GM21737 (cell line): ENCODE measurements at regions not wholly inside any gene's neighbourhood (a gene's known extent, or its start where the extent isn't known, plus 50 kb on each side); places are given as distances from the start of the nearest gene placed in this dataset.

Source experiments
- ATAC-seq: cut with Tn5 transposase; IDR thresholded peaks from one replicate; pipeline ENCODE4 v1.9.1; 2021; ENCODE audit warnings: mild to moderate bottlenecking, moderate library complexity; ENCODE audit not compliant: unreplicated experiment

DNA sequence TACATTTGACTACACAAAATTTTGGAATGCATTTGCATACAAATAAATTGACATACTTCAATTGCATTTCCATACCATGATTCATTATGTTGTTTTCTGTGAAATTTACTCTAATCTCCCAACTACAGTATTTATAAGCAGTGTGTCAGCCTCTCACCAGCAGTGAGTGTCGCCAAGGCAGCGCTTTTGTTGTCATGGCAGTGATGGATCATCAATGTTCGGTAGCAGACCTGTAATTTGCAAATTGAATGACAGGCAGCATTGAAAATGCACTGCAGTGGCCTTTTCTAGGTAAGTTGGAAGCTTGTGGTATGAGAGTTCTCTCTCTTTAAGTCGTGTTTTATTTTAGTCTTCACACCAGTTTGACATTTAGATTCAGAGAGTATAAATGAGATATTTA is 534.1 kb downstream of the PCDH17 start:
- no peak for ATAC-seq

DNA sequence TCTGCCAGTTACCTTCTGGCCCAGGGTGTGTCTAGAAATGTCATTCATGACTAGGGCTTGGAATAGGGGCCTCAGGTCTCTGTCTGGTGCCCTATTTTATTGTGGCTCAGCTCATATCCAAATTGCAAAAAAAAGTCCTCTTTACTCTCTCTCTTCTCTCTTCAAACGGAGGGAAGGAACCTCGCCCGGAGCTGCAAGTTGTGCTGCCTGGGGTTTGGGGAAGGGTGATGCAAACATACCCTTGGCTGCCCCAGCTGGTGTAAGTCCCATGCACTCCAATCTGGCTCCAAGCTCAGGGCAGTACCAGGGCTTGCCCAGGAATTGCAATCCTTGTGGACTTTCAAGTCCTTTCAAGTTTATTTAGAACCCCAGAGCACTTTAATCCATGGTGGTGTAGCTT is 549.6 kb downstream of the PCDH17 start:
- ATAC-seq = no peak

DNA sequence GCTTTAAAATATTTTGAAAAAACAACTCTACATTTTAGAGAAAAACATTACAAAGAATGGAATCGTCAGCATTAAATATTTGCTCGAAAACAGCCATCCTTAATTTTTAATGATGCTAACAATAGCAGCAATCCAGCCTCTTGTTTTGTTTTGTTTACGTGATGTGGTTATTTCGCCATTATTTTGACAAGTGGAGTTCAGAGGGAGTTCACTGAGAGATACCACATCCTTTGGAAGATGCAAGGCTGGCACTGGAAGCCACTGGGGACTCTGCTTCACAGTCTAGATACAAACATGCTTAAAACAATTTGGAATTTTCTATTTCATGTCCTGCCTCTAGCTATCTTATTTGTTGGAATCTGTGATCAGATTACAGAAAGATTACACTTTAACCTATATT is 556.3 kb downstream of the PCDH17 start:
- ATAC-seq = no peak

DNA sequence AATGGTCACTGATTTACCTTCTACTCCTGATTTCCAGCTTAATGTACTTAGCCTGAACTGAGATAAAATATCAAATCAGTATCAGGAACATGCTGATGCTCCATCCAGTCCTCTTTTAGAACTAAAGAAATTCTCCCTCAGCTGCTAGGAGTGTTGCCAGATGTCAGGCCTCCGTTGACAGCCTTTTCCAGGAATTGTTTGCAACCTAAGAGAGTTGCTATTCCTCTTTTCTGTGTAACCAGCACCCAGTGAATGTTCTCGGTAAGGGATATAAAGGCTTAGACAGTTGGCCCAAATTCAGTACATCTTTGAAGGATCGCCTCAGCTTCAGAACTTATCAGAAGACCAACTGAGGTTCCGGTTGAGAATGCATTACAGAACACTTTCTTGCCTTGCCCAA is 559.0 kb downstream of the PCDH17 start:
- ATAC-seq = no peak

DNA sequence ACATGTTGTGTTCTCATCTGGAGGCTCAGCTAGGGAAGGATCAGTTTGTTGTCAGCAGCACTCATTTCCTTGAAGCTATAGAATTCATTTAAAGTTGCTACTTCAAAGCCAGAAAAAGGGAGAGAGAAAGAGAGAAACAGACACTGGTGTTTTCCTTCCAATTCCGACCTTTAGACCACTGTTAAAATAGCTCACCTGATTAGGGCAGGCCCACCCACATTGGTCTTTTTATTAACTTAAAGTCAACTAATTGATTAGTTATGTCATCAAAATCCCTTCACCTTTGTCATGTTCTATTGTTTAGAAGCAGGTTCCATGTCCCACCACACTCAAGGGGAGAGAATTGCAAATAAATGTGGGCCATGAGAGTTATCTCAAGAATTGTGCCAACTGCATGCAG is 560.2 kb downstream of the PCDH17 start:
- no peak for ATAC-seq

DNA sequence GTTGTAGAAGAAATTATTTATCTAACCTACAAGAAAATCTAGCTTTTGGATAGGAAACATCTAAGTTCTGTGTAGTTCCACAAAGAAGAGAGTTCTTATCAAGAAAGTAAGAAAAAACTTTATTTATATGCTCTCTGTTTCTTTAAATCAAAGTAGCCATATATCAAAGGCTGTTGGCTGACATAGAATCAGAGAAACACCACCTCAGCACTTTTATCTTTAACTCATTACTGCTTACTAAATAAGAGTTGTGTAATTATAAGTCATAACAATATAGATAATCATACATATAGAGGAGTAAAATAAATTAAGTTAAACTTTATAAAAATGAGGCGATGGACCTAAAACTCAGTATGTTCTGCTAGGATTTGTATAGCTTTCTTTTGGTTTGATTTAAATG is 570.6 kb downstream of the PCDH17 start:
- no peak for ATAC-seq

DNA sequence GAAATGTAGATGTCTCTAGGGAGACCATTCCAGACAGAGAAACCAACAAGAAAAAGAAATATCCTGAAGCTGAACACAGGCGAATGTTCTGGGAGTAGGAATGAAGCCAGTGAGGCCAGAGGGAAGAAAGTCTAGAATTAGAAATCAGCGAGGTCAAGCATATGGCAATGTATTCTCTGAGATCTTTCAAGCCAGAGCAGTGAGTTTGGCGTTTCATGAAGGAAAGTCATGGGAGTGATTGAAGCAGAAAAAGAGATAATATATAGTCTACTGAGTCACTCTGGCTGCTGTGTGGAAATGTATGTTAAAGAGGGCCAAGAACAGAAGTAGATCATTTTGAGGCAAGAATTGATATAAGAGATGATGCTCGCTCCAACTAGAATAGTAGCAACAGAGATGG is 576.0 kb downstream of the PCDH17 start:
- ATAC-seq = no peak

DNA sequence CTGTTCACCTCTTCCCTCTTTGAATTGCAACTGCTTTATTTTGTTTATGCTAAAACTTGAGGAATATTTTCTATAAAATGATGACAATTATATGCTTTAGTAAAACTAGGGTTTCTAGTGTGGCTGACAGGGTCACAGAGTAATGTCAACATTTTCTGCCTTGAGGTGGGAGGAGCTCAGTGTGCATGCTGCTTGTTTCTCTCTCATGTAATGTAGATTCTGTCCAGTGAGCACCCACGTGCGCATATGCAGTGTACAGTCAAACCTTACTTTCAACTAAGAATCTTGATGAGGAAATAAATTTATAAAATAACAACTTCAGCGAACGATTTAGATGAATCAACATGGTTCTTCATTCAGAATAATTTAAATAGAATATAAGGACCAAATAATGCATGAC is 603.9 kb downstream of the PCDH17 start:
- ATAC-seq = no peak

DNA sequence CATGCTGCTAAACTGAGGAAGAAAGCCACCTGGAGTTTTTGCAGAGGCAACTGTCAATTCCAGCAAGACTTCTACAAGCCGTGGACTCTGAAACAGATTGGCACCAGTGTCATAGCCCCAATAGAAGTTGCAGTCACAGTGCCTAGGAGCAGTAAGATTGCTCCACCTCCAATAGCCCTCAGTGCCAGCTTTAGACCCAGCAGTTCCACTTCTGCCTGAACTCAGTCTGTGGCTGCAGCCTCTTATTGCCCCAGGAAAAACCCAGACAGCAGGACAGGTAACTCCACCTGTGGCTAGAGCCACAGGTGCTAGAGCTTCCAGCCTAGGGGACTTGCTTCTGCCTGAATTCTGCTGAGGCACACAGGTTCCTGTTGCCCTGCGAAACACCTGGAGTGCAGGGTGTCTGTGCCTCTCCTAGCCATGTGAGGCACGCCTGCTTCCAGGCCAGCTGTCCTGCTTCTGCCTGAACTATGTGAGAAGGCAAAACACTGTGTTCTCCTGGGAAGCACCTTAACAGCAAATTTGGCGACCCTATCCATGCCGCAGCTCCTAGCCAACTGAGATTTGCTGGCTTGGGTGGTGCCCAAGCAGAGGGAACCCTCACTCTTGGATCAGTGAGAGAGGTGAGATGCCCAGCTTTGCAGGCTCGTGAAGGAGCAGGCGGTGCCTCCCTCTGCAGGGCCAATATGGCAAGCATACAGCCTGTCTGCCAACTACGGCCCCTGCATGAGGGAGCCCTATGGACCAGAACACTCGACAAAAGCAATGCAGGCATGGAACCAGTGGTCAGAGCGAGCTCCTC is 607.6 kb downstream of the PCDH17 start:
- ATAC-seq = no peak

DNA sequence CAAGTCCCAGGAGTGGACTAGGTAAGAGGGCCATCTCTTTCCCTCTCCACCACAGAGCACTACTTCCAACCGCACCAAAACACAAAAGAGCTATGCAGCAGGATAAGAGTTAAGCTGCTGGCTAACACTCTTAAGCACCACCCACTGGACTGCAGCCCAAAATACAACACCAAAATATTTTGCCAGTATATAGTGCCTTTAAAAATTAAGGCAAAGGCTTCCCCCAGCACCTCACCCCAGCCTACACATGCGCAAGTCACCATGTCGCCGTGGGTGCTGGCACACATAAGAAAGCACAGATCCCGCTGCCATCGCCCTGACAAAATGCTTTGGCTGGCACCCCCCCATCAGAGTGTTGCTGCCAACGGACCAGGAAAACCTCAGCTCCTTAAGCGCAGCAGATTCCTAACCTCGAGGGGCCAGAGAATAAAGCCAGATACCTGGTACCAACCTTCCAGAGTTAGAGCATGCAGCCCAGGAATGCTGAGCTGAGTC is 608.3 kb downstream of the PCDH17 start:
- ATAC-seq = no peak

DNA sequence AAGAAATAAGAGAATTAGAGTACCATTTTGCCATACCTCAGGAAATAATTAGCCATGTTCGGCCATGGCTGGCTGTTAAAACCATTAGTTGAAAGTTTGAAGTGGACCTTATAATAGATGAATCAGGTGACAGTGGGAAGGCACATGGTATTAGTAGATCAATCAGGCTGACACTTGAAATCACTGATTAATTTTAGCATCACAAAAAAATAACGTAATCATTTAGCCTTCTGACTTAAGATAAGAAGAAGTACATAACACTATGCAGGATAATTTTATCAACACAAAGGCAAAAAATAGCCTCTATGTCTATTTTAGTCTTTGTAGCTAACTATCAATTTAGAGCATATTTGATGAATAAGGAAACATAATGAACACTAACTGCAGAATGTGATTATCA is 615.5 kb downstream of the PCDH17 start:
- no peak for ATAC-seq

DNA sequence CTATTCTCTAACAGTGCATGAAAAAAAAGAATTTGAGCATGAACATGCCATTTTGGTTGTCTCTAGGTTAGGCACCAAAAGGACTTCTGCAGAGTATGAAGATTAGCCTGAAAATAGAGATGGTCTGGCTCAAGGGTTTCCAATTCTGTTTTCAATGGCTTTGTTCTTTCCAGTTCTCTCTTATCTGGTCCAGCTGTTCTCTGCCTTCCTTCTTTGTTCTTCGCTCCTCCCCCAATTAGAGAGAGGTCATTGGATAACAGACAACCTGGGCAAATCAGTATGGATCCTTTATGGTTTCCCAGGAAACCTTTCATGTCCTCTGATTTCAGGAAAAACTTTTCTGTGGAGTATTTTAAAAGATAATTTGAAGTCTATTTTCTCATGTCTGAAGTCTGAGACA is 623.4 kb downstream of the PCDH17 start:
- ATAC-seq = no peak

DNA sequence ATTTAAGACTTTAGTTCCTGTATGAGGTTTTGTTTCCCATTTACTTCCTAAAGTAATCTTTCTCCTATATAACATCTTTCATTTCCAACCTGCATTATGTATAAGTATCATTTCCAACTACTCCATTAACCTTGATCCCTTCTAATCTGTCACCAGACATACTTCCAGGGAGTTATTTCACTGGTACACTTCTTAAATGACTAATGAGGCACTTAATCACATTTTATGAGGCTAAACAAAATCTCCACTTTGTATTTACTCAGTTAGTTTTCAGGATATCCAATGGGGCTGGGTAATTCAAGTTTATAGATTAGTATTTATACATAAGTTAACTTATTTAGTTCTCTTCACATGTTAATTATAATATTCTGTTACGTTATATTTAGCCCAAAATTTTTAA is 634.7 kb downstream of the PCDH17 start:
- no peak for ATAC-seq

DNA sequence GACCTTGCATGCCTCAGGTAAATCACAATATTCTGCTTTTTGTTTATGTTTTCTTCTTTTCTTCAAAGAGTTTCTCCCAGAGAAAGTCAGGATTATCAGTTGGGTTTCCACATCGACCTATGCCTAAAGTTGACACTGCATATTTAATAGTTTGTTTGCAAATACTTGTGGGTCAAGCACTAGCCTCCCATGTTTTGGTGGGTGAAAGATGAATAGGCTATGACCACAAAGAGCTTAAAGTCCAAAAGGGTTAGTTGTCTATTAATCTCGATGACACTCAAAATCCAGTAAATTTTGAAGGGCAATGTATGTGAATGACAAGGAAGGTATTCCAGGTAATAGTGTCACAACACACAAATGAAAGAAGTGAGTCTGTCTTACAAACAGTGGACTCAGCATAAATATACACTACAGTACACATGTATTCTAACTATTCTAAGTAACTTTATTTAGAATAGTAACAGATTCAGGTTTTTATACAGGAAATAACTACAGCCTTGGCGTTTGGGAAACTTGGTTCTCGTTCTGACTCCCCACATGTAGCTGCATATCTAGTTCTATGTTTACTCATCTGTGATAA is 667.1 kb downstream of the PCDH17 start:
- no peak for ATAC-seq

DNA sequence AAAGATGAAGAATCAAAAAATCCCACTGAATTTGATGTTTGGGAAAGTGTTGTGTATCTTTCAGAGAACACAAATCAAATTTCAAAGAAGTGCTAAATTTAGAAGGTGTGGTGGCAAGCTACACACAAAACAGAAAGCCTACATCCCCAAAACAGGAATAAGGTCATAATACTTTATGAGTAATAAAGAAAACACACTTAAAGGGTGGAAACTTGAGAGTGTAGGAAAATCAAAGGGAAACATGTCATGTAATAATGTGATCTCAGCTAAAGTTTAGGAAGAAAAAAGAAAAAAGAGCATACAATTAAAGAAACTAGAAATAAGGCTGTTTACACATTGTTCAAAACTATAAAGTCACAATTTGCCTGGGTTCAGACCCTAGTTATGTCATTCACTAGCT is 668.7 kb downstream of the PCDH17 start:
- no peak for ATAC-seq

DNA sequence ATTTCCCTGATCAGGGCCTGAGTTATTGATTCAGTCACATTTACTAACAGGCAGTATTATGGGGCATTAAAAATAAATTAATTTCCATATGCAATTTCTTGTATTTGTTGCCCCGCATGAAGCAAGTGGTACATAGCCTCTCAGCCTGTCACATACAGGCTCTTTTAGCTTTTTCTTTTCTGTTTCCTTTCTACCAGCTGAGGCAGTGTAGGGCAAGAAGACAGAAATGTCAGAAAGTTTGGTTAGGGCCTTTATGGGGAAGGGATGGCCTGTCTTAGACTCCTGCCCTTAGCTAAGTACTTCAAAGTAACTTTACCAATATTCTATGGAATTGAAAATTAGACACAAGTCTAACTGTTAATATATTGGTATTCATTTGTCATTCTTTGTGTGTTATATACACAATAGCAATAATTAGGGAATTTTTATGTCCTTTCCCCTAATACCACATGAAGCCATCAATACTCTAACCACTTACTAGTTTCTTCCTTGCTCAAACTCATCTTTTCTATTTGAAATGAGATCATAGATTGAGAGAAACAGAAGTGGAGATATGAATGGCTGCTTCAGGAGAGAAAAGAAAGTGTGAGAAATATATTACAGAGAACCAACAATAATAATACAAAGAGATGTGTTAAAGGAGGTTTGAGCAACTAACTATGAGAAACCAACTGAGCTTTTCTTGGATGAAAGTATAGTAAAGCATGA is 669.6 kb downstream of the PCDH17 start:
- ATAC-seq = no peak

DNA sequence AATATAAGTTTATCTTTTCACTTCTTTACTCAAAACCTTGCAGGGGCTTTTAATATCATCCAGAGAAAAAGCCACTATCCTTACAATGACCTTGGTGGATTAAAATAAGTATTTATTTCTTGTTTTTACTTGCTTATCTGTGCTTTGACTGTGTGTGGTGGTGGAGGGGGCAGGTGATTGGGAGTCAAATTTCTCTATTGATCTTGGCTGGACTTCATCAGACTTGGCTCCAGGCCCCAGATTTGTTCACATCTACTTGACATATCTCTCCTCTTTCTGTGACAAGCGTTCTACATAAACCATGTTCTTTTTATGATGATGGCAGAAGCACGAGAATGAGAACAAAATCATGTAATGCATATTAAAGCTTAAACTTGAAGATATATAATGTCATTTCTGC is 670.8 kb downstream of the PCDH17 start:
- ATAC-seq = no peak

DNA sequence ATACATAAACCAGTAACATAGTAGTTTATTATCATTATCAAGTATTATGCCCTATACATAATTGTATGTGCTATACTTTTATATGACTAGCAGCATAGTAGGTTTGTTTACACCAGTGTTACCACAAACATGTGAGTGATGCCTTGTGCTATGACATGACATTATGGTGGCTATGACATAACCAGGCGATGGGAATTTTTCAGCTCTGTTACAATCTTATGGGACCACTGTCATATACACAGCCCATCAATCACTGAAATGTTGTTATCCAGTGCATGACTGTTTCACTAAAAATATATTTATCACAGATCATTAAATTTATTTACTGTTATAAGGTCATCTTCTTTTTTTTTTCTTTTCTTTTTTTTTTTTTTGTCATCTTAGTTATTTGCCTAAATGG is 674.5 kb downstream of the PCDH17 start:
- ATAC-seq = no peak

DNA sequence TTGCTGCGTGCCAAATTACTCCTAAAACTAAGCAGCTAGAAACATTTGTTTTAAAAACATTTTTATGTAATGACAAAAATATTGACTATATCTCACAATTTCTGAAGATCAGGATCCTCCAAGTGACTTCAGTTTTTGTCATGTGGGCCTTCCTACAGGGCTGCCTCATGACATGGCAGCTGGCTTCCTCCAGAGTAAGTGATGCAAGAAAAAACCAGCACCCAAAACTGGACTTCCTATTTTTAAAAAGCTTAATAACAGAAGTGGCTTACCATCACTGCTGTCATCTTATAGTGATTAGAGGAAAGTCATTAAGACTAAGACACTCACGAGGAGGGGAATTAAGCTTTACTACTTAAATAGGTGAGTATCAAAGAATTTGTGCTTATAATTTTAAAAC is 681.7 kb downstream of the PCDH17 start:
- ATAC-seq = no peak

DNA sequence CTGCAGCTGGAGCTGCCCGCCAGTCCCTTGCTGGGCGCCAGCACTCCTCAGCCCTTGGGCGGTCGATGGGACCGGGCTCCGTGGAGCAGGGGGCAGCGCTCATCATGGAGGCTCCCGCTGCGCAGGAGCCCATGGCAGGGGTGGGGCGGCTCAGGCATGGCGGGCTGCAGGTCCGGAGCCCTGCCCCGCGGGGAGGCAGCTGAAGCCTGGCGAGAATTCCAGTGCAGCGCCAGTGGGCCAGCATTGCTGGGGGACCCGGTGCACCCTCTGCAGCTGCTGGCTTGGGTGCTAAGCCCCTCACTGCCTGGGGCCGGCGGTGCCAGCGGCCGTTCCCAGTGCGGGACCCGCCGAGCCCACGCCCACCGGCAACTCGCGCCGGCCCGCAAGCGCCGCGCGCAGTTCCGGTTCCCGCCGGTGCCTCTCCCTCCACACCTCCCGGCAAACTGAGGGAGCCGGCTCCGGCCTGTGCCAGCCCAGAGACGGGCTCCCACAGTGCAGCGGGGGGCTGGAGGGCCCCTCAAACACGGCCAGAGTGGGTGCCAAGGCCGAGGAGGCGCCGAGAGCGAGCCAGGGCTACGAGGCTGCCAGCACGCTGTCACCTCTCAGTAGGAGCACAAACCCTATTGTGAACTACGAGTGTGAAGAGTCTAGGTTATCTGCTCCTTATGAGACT is 687.1 kb downstream of the PCDH17 start:
- ATAC-seq = no peak

DNA sequence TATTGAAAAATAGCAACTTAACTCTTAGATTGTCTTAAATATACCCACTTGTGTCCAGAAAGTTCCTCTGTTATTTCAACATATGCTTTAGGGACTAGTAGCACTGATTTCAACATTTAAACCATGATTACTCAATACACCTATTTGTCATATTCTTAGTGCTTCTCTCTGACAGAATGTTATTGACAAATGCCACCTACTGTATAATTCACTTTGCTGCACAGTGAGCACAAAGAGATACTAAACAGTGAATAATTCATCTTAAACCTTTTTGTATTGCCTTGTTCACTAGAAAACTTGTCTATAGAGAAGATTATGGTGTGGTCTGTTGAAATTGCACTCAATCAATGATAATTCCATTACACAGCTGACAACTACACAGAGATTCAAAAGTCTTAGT is 692.6 kb downstream of the PCDH17 start:
- ATAC-seq = no peak

DNA sequence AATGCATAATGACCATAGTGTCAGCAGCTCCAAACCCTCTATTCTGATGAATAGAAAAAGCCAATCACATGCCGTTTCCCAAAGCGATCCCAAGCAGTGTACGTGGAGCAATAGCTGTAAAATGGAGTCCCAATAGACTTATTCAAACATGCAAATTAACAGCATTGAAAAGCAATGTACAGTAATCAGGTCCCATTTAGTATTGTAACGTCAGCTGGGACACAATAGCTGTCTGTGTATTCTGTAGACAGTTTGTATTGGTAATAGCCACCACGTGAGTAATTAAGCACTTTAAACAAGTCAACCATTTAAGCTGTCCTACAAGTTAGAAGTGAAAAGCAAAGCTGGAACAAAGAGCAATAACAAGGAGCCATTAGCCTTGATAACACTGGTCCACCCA is 698.2 kb downstream of the PCDH17 start:
- ATAC-seq = no peak
